Astrocyte (in vitro differentiated cells and primary cell): ENCODE measurements at regions not wholly inside any gene's neighbourhood (a gene's known extent, or its start where the extent isn't known, plus 50 kb on each side); places are given as distances from the start of the nearest gene placed in this dataset.
"Not testable (repeated sequence)": the region's sequence is repeated elsewhere in the genome, so short reads cannot be mapped to it uniquely, and the experiment has no call there.

ENCODE experiments used
- CTCF ChIP-seq: IDR thresholded peaks from 2 replicates; pipeline ENCODE4 v1.5.1; 2011; ENCODE audit warnings: low read depth, mild to moderate bottlenecking, inconsistent platforms, low read length, moderate library complexity; ENCODE audit not compliant: insufficient read depth
- EZH2 ChIP-seq: IDR thresholded peaks from 2 replicates; pipeline ENCODE4 v1.6.1; 2012; ENCODE audit warnings: mild to moderate bottlenecking, low read length, inconsistent platforms; ENCODE audit not compliant: insufficient read depth

- TF ChIP-seq CTCF, EZH2: not testable (repeated sequence)
These were observed 83.0 kb downstream of the SERTM2 start for GRCh38 chrX:111594348-111594877.
